ENCODE measurements at regions not wholly inside any gene's neighbourhood (a gene's known extent, or its start where the extent isn't known, plus 50 kb on each side); places are given as distances from the start of the nearest gene placed in this dataset.

DNA sequence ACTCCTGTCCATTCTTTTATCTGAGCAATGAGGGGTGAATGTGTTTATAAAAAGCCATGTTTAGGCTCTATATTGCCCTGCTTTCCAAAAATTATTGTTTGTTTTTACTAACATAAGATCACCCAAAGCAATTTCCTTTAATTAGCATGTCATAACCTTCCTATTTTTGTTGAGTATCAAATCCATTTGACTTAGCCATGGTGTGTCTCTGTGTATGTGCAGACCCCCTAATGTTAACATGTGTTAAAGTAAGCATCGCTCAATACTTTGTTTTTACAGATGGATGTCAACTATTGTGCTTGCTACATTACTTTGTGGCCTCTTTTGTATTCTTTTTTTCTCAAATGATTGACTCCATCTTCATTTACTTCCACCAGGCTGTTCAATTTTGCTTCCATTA, 585.4 kb downstream of the USP25 start:
- no peaks in the 10 kb centered on the region for H3K4me1 ChIP-seq
- no peak for DNase-seq (ENCODE audit: low spot score in 2 of 2)
- no peaks in the 10 kb centered on the region for H3K27me3 ChIP-seq
- H3K9me3 ChIP-seq: no peaks in the 10 kb centered on the region
- WGBS: 92% methylated on average over 1 of the region's 1 CpG
- TF ChIP-seq, protein P1, sequence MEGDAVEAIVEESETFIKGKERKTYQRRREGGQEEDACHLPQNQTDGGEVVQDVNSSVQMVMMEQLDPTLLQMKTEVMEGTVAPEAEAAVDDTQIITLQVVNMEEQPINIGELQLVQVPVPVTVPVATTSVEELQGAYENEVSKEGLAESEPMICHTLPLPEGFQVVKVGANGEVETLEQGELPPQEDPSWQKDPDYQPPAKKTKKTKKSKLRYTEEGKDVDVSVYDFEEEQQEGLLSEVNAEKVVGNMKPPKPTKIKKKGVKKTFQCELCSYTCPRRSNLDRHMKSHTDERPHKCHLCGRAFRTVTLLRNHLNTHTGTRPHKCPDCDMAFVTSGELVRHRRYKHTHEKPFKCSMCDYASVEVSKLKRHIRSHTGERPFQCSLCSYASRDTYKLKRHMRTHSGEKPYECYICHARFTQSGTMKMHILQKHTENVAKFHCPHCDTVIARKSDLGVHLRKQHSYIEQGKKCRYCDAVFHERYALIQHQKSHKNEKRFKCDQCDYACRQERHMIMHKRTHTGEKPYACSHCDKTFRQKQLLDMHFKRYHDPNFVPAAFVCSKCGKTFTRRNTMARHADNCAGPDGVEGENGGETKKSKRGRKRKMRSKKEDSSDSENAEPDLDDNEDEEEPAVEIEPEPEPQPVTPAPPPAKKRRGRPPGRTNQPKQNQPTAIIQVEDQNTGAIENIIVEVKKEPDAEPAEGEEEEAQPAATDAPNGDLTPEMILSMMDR (IDR thresholded peaks at IDR 0.05): no peak
- TF ChIP-seq POLR2A (IDR thresholded peaks at IDR 0.05): no peak
- TF ChIP-seq POLR2AphosphoS5 (IDR thresholded peaks at IDR 0.05): no peak
- TF ChIP-seq EP300 (IDR thresholded peaks at IDR 0.05): no peak
- H3K4me3 ChIP-seq: no peak overlapping the region
- no peaks in the 10 kb centered on the region for H3K36me3 ChIP-seq
- no peak overlapping the region for H3K27ac ChIP-seq

DNA sequence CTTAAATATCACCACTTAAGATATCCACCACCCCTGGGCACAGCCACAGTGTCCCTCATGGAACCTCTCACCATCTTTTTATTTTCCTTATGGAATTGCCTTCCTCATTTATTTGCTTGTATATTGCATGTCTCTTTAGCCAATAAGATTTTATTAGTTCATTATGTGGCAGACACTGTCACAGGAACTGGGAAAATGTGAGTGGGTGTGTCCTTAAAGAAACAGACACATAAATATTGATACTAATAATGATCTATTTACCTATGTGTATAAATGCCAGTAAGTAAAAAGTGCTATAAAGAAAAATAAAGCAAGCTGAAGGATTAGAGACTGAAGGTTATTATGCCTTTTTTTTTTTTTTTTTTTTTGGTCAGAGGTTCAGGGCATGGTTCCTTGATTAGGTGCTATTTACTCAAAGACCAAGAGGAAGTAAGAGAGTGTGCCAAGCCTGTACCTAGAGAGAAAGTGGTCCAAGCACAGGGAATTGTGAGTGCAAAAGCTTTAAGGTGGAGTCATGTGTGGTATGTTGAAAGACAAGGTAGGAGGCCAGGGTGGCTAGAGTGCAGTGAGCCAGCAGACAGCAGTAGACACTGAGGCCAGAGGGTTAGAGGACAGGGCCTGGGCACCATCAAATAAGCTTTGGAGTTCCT, 589.0 kb downstream of the USP25 start:
- no peak overlapping the region for H3K4me3 ChIP-seq
- no peak for TF ChIP-seq EP300 (IDR thresholded peaks at IDR 0.05)
- no peak for TF ChIP-seq POLR2A (IDR thresholded peaks at IDR 0.05)
- TF ChIP-seq POLR2AphosphoS5 (IDR thresholded peaks at IDR 0.05): no peak
- TF ChIP-seq, protein P1 (IDR thresholded peaks at IDR 0.05): no peak
- H3K9me3 ChIP-seq: no peaks in the 10 kb centered on the region
- H3K36me3 ChIP-seq: no peaks in the 10 kb centered on the region
- no peak for DNase-seq (ENCODE audit: low spot score in 2 of 2)
- H3K27me3 ChIP-seq: no peaks in the 10 kb centered on the region
- H3K27ac ChIP-seq: no peak overlapping the region
- no peaks in the 10 kb centered on the region for H3K4me1 ChIP-seq

DNA sequence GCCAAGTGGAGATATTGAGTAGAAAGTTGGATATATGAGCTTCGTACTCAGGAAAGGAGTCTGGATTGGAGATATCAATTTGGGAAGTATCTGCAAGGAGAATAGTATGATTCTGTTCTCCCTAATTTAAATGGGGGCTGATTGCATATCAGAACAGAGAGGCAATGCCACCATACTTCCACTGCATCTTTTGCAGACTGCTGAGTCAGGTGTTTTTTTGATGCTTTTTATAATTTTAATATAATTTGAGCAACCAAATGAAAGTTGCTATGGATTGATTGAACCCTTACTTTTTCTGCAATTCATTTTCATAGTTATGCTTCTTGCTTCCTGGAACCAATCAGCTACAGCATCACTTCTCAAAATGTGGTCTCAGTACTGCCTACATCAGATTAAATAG, 590.3 kb downstream of the USP25 start:
- Histone ChIP-seq H3K9me3 (no peaks in the 10 kb centered on the region), H3K27me3 (no peaks in the 10 kb centered on the region), H3K36me3 (no peaks in the 10 kb centered on the region), H3K4me1 (no peaks in the 10 kb centered on the region), H3K27ac (no peak overlapping the region), H3K4me3 (no peak overlapping the region)
- WGBS: 94% methylated on average over 1 of the region's 1 CpG
- no peak for DNase-seq (ENCODE audit: low spot score in 2 of 2)
- TF ChIP-seq POLR2AphosphoS5 (IDR thresholded peaks at IDR 0.05): no peak

DNA sequence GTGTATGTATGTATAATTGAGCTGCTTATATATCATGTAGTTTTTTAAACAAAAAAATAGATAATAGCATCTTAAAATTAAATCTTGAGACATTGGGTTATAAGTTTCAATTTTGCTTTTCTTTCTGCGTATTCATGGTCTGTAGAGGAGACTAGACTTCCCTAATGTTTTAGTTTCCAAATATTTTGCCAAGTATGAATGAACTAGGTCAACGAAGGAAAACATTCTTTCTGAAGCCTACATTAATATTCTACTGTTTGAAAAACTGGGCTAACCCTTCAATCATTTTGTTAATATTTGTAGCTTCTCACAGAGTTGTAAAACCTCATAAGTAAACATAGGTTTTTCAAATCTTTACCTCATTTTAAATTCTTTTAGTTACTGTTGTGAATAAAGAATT, 592.7 kb downstream of the USP25 start:
- Histone ChIP-seq H3K9me3 (no peaks in the 10 kb centered on the region), H3K4me1 (no peaks in the 10 kb centered on the region), H3K36me3 (no peaks in the 10 kb centered on the region), H3K4me3 (no peak overlapping the region), H3K27me3 (no peaks in the 10 kb centered on the region), H3K27ac (no peak overlapping the region)
- TF ChIP-seq, protein P1 (IDR thresholded peaks at IDR 0.05): no peak
- no peak for TF ChIP-seq POLR2A (IDR thresholded peaks at IDR 0.05)
- TF ChIP-seq POLR2AphosphoS5 (IDR thresholded peaks at IDR 0.05): no peak
- TF ChIP-seq EP300 (IDR thresholded peaks at IDR 0.05): no peak
- DNase-seq (ENCODE audit: low spot score in 2 of 2): no peak
- WGBS: 54% methylated on average over 2 of the region's 2 CpGs

DNA sequence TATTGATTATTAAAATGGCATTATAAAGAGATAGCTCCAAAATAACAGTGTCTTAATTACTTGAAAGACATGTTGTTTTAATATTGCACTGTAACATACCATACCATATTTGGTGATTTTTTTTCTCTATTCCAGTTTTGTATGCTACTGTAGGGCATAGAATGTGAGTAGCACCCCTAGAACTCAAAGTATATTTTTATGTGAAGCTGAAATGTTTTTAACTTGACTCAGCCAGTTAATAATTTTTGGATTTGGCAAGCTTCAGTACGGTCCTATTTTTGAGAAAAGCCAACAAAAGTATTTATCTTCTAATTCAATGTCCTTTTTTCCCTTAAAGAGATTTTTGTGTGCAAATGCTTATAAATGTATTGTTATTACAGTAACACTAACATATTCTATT, 593.8 kb downstream of the USP25 start:
- Histone ChIP-seq H3K27me3 (no peaks in the 10 kb centered on the region), H3K4me1 (no peaks in the 10 kb centered on the region), H3K36me3 (no peaks in the 10 kb centered on the region), H3K4me3 (no peak overlapping the region), H3K27ac (no peak overlapping the region), H3K9me3 (no peaks in the 10 kb centered on the region)
- DNase-seq (ENCODE audit: low spot score in 2 of 2): no peak
- TF ChIP-seq POLR2A (IDR thresholded peaks at IDR 0.05): no peak
- TF ChIP-seq POLR2AphosphoS5 (IDR thresholded peaks at IDR 0.05): no peak
- TF ChIP-seq EP300 (IDR thresholded peaks at IDR 0.05): no peak
- TF ChIP-seq, protein P1 (IDR thresholded peaks at IDR 0.05): no peak
- 59% methylated on average over 1 of the region's 1 CpG for WGBS

DNA sequence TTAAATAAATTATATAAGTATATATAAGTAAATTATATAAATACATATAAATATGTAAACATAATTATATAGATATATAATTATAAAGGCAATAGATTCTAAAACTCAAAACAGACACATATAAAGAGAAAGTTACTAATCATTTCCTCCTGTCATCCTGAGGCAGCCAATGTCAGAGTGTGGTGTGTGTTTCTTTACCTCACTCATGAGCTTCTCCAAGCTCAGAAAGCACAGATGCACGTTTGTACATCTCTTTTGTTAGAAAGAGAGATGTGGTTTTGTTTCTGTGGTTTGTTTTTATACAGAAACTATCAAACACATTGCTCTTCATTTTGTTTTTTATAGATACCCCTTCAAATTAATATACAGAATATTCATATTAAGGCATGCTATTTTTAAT, 594.8 kb downstream of the USP25 start:
- no peak overlapping the region for H3K27ac ChIP-seq
- no peaks in the 10 kb centered on the region for H3K27me3 ChIP-seq
- no peak overlapping the region for H3K4me3 ChIP-seq
- TF ChIP-seq EP300 (IDR thresholded peaks at IDR 0.05) (no peak), POLR2AphosphoS5 (IDR thresholded peaks at IDR 0.05) (no peak), POLR2A (IDR thresholded peaks at IDR 0.05) (no peak)
- TF ChIP-seq, protein P1 (IDR thresholded peaks at IDR 0.05): no peak
- no peaks in the 10 kb centered on the region for H3K9me3 ChIP-seq
- no peaks in the 10 kb centered on the region for H3K36me3 ChIP-seq
- 42% methylated on average over 1 of the region's 1 CpG for WGBS
- DNase-seq (ENCODE audit: low spot score in 2 of 2): no peak
- no peaks in the 10 kb centered on the region for H3K4me1 ChIP-seq

All from suprapubic skin (tissue), 4 donors.